ENCODE measurements at regions not wholly inside any gene's neighbourhood (a gene's known extent, or its start where the extent isn't known, plus 50 kb on each side); places are given as distances from the start of the nearest gene placed in this dataset.
"Not testable (repeated sequence)": the region's sequence is repeated elsewhere in the genome, so short reads cannot be mapped to it uniquely, and the experiment has no call there.

DNA sequence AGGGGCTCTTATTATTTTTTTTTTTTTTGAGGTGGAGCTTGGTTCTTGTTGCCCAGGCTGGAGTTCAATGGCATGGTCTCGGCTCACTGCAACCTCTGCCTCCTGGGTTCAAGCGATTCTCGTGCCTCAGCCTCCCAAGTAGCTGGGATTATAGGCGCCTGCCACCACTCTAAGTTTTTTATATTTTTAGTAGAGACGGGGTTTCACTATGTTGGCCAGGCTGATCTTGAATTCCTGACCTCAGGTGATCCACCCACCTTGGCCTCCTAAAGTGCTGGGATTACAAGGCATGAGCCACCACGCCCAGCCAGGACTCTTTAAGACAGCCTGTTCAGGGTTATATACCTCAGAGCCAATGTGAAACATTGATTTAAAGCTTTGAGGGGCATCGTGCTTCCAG lies 669.7 kb upstream of the TPTE start:
- H3K36me3 ChIP-seq; DNase-seq (ENCODE audit: low spot score in 2 of 2); H3K27ac ChIP-seq; intact Hi-C loops (cut with DNase I); H3K9me3 ChIP-seq; H3K4me3 ChIP-seq; H3K27me3 ChIP-seq; H3K4me1 ChIP-seq: not testable (repeated sequence)

DNA sequence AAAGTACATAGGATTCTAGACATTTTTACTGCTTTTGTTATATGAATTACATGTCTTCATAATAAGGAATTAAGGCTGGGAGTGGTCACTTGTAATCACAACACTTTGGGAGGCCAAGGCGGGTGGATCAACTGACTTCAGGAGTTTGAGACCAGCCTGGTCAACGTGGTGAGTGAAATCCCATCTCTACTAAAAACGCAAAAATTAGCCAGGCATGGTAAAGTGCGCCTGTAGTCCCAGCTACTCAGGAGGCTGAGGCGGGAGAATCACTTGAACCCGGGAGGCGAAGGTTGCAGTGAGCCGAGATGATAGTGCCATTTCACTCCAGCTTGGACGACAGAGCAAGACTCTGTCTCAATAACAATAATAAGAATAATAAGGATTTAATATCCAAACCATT lies 663.8 kb upstream of the TPTE start:
- DNase-seq (ENCODE audit: low spot score in 2 of 2); H3K27me3 ChIP-seq; H3K9me3 ChIP-seq; intact Hi-C loops (cut with DNase I); H3K27ac ChIP-seq; H3K4me3 ChIP-seq; H3K4me1 ChIP-seq; H3K36me3 ChIP-seq: not testable (repeated sequence)

DNA sequence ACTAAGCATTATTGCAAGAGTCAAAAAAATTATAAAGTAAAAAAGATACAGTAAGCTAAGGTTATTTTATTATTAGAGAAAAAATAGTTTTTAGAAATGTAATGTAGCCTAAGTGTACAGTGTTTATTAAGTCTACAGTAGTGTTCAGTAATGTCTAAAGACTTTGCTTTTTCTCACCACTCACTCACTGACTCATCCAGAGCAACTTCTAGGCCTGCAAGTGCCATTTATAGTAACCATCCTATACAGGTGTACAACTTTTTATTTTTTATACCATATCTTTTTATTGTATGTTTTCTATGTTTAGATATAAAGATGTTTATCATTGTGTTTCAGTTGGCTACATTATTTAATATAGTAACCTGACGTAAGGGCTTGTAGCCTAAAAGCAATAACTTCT lies 661.5 kb upstream of the TPTE start:
- DNase-seq (ENCODE audit: low spot score in 2 of 2); H3K27me3 ChIP-seq; H3K9me3 ChIP-seq; intact Hi-C loops (cut with DNase I); H3K36me3 ChIP-seq; H3K27ac ChIP-seq; H3K4me3 ChIP-seq; H3K4me1 ChIP-seq: not testable (repeated sequence)

DNA sequence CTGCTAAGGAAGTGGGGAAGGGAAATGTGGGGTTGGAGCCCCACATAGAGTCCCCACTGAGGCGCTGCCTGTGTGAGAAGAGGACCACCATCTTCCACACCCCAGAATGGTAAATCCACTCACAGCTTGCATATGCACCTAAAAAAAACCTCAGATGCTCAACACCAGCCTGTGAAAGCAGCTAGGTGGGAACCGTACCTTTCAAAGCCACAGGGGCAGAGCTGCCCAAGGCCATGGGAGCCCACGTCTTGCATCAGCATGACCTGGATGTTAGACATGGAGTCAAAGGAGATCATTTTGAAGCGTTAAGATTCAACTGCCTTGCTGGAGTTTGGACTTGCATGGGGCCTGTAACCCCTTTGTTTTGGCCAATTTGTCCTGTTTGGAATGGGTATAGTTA lies 658.9 kb upstream of the TPTE start:
- H3K4me3 ChIP-seq; H3K27me3 ChIP-seq; DNase-seq (ENCODE audit: low spot score in 2 of 2); H3K9me3 ChIP-seq; intact Hi-C loops (cut with DNase I); H3K4me1 ChIP-seq; H3K27ac ChIP-seq; H3K36me3 ChIP-seq: not testable (repeated sequence)

DNA sequence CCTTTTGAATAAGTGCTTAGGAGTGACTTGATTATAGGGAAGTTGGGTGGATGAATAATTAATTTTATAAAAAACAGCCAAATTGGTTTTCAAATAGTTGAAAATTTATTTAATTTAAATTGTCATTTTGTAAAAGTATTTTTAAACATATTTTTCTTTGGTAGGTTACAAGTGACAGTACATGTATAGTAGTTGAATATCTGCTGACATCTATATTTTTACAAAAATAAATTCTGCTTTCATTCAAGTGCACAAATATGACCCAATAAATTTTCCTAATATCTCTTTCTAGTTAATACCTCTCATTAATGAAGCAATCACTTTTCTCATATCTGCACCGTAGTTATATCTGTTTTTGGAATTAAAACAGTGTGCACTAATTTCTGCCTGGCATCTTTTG lies 653.6 kb upstream of the TPTE start:
- intact Hi-C loops (cut with DNase I); DNase-seq (ENCODE audit: low spot score in 2 of 2); H3K27me3 ChIP-seq; H3K36me3 ChIP-seq; H3K27ac ChIP-seq; H3K9me3 ChIP-seq; H3K4me3 ChIP-seq; H3K4me1 ChIP-seq: not testable (repeated sequence)

DNA sequence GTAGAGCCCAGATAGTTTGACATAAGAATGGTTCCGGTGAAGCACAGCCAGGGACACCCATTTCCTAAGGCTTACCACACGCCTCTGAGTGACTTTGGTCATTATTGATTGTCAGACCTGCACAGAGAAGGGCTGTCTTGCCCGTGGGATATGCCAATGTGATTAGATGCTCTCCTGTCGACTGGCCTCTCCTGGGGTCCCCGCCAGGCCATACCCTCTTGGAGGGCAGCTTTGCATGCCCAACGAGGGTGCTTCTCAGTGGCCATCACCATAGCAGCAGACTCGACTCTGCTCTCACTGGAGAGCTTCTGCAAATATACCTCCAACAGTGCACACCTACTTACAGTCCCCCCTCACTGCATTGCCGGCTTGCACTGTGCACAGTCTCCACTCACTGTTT lies 648.3 kb upstream of the TPTE start:
- DNase-seq (ENCODE audit: low spot score in 2 of 2); H3K27me3 ChIP-seq; H3K27ac ChIP-seq; H3K36me3 ChIP-seq; intact Hi-C loops (cut with DNase I); H3K4me1 ChIP-seq; H3K4me3 ChIP-seq; H3K9me3 ChIP-seq: not testable (repeated sequence)

DNA sequence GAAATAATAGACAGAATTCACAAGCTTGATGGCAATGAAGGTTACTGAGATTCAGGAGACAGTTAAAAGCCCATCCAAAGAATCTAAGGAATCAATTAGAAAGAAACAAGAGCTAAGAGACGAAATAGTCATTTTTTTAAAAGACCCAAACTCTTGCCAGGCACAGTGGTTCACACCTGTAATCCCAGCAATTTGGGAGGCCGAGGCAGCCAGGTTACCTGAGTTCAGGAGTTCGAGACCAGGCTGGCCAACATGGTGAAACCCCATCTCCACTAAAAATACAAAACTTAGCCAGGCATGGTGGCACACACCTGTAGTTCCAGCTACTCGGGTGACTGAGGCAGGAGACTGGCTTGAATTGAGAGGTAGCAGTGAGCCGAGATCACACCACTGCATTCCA lies 647.2 kb upstream of the TPTE start:
- H3K27me3 ChIP-seq; H3K36me3 ChIP-seq; H3K4me1 ChIP-seq; H3K4me3 ChIP-seq; H3K9me3 ChIP-seq; intact Hi-C loops (cut with DNase I); DNase-seq (ENCODE audit: low spot score in 2 of 2); H3K27ac ChIP-seq: not testable (repeated sequence)

DNA sequence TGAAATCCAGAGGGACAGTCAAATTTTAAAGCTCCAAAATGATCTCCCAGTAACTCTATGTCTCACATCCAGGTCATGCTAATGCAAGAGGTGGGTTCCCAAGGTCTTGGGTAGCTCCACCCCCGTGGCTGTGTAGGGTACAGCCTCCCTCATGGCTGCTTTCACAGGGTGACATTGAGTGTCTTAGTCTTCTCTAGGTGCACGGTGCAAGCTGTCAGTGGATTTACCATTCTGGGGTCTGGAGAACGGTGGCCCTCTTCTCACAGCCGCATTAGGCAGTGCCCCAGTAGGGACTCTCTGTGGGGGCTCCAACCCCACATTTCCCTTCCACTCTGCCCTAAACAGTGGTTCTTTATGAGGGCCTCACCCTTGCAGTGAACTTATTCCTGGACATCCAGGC lies 640.0 kb upstream of the TPTE start:
- not testable (repeated sequence) for DNase-seq (ENCODE audit: low spot score in 2 of 2)

DNA sequence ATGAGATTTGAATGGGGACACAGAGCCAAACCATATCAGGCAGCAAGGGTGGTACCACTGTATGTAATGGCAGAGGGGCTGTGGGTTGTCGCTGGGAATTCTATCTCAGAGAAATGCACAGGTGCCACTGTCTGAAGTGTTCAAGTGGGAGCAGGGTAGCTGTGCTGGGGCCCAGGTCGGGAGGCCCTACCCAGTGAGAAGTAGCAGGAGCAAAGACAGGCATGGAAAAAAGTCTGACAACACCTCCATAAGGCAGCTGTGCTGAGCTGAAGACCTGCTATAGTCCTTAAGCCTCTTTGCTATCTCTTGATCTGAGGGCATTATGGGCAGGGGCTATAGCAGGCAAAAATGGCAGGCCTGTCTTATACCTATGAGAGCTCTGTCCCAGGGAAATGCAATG lies 638.3 kb upstream of the TPTE start:
- intact Hi-C loops (cut with DNase I), result not testable (repeated sequence)

More for the DNA sequence above, 640.0 kb upstream of the TPTE start:
- H3K27ac ChIP-seq; intact Hi-C loops (cut with DNase I); H3K9me3 ChIP-seq; H3K4me1 ChIP-seq; H3K36me3 ChIP-seq; H3K4me3 ChIP-seq; H3K27me3 ChIP-seq: not testable (repeated sequence)

DNA sequence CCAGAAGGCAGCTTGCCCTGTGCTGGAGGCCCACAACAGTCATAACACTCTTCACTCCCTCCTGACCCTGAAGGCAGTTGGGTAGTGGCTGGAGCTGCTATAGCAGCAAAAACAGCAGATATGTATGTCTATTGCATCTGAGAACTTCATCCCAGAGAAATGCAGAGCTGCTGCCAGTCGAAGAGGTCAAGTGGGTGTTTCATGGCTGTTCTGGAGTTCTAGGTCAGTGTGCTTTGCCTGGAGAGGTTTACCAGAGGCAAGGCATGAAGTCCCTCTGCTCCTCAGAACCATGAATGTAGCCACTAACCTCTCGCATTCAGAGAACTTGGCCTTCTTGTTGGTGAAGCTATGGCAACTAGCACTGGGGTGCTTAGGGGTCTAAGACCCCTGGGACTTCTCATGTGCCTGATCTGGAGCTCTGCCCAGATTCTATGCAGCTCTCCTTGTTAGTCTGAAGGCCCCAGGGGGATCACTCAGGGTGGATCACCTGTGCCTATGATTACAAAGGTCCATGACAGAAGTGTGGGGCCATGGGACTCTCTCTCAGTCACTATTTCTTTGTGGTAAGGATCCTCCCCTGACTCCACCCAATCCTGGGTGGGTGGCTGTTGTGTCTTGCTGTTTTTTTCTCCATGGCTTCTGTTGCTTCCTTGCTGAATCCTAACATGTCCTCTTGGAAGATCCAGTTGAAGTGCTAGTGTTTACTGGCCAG lies 637.7 kb upstream of the TPTE start:
- DNase-seq (ENCODE audit: low spot score in 2 of 2); intact Hi-C loops (cut with DNase I); H3K4me1 ChIP-seq; H3K36me3 ChIP-seq; H3K9me3 ChIP-seq; H3K4me3 ChIP-seq; H3K27ac ChIP-seq; H3K27me3 ChIP-seq: not testable (repeated sequence)

More for the DNA sequence above, 638.3 kb upstream of the TPTE start:
- H3K27ac ChIP-seq; DNase-seq (ENCODE audit: low spot score in 2 of 2); H3K36me3 ChIP-seq; H3K27me3 ChIP-seq; H3K9me3 ChIP-seq; H3K4me3 ChIP-seq; H3K4me1 ChIP-seq: not testable (repeated sequence)

DNA sequence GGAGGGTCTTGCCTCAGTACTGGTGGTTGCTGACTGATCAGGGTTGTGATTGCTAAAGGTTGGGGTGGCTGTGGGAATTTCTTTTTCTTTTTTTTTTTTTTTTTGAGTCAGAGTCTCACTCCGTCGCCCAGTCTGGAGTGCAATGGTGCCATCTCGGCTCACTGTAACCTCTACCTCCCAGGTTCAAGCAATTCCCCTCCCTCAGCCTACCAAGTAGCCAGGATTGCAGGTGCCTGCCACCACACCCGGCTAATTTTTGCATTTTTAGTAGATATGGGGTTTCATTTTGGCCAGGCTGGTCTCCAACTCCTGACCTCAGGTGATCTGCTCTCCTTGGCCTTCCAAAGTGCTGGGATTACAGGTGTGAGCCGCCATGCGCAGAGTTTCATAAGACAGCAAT lies 632.9 kb upstream of the TPTE start:
- intact Hi-C loops (cut with DNase I); H3K36me3 ChIP-seq; H3K27ac ChIP-seq; H3K4me1 ChIP-seq; DNase-seq (ENCODE audit: low spot score in 2 of 2); H3K4me3 ChIP-seq; H3K27me3 ChIP-seq; H3K9me3 ChIP-seq: not testable (repeated sequence)

DNA sequence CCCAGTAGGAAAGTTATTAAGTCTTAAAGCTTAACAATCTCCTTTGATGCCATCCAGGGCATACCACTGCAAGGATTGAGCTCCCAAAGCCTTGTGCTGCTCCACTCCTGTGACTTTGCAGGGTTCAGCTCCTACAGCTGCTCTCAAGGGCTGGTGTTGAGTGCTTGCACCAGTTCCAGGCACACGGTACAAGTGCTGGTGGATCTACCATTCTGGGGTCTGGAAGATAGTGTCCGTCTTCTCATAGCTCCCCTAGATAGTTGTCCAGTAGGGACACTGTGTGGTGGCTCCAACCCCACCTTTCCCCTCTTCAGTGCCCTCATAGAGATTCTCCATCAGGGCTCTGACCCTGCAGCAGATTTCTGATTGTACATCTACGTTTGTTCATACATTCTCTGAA lies 617.8 kb upstream of the TPTE start:
- H3K27me3 ChIP-seq; H3K4me3 ChIP-seq; H3K27ac ChIP-seq; H3K9me3 ChIP-seq; H3K4me1 ChIP-seq; H3K36me3 ChIP-seq; DNase-seq (ENCODE audit: low spot score in 2 of 2); intact Hi-C loops (cut with DNase I): not testable (repeated sequence)

DNA sequence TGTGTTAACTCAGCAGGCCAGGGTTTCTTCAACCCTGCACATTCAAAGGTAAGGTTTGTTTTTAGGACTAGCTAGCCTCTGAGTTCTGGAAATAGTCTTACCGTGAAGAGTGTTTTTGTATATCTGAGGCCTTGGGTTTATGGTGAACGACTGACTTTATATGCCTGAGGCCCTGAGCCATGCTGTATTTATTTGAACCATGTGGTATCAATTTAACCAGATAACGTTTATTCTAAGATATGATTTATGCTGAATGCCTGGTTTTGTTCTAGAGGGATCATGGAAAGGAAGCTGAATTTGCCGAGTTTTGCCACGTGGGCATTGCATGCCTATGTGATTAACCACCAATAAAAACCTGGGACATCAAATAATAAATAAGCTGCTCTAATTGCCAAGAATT lies 607.2 kb upstream of the TPTE start:
- H3K36me3 ChIP-seq; H3K27ac ChIP-seq; H3K27me3 ChIP-seq; H3K9me3 ChIP-seq; H3K4me1 ChIP-seq; H3K4me3 ChIP-seq; DNase-seq (ENCODE audit: low spot score in 2 of 2); intact Hi-C loops (cut with DNase I): not testable (repeated sequence)

DNA sequence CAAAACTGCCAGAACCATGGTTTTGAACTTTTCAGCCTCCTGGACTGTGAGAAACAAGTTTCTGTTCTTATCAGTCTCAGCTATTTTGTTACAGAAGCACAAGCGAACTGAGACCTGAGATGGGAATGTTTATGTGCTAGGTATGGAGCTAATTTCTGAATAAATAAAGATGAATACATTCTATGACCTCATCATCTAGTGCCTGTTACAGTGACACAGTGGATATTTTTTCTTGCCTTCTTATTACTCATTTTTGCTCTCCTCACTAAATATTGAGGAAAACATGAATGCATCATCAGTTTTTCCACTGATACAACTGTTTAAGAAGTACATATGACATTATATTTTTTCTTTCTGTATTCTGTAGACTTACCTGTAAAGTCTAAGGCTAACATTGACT lies 601.9 kb upstream of the TPTE start:
- H3K36me3 ChIP-seq; H3K4me1 ChIP-seq; H3K4me3 ChIP-seq; DNase-seq (ENCODE audit: low spot score in 2 of 2); H3K27ac ChIP-seq; H3K27me3 ChIP-seq; intact Hi-C loops (cut with DNase I); H3K9me3 ChIP-seq: not testable (repeated sequence)

DNA sequence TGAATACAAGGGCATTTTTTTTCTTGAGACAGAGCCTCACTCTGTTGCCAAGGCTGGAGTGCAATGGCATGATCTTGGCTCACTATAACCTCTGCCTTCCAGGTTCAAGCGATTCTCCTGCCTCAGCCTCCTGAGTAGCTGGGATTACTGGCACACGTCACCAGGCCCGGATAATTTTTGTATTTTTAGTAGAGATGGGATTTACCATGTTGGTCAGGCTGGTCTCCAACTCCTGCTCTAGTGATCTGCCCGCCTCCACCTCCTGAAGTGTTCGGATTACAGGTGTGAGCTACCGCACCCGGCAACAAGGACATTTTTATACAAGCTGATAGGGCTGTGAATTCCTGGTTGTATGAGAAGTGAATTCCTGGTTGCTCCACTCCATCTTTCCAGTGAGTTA lies 577.7 kb upstream of the TPTE start:
- H3K27ac ChIP-seq; intact Hi-C loops (cut with DNase I); H3K9me3 ChIP-seq: not testable (repeated sequence)

More for the DNA sequence above, 577.7 kb upstream of the TPTE start:
- not testable (repeated sequence) for H3K4me1 ChIP-seq; DNase-seq (ENCODE audit: low spot score in 2 of 2); H3K4me3 ChIP-seq; H3K27me3 ChIP-seq; H3K36me3 ChIP-seq
